ENCODE measurements at regions not wholly inside any gene's neighbourhood (a gene's known extent, or its start where the extent isn't known, plus 50 kb on each side); places are given as distances from the start of the nearest gene placed in this dataset.

- DNase-seq (ENCODE audit: low read depth): no peak
- no peak for TF ChIP-seq CTCF (IDR thresholded peaks at IDR 0.05; ENCODE audit: control insufficient read depth, insufficient read depth, low read depth, low read length, missing control alignments)
- no peak overlapping the region for H3K4me3 ChIP-seq (ENCODE audit: control insufficient read depth, low read depth, low read length)
These were observed 1044.7 kb downstream of the IGSF11 start for GRCh38 chr3:117989982-117990381.

GRCh38 chr3:117990627-117991026 lies 1044.0 kb downstream of the IGSF11 start:
- TF ChIP-seq CTCF (IDR thresholded peaks at IDR 0.05; ENCODE audit: control insufficient read depth, insufficient read depth, low read depth, low read length, missing control alignments): no peak
- no peak overlapping the region for H3K4me3 ChIP-seq (ENCODE audit: control insufficient read depth, low read depth, low read length)
- no peak for DNase-seq (ENCODE audit: low read depth)

- TF ChIP-seq CTCF (IDR thresholded peaks at IDR 0.05; ENCODE audit: control insufficient read depth, insufficient read depth, low read depth, low read length, missing control alignments): no peak
- H3K4me3 ChIP-seq (ENCODE audit: control insufficient read depth, low read depth, low read length): no peak overlapping the region
- DNase-seq (ENCODE audit: low read depth): no peak
These were observed 1038.7 kb downstream of the IGSF11 start for GRCh38 chr3:117995842-117996437.

GRCh38 chr3:117997201-117998049 lies 1037.2 kb downstream of the IGSF11 start:
- peak overlapping the region; percentile 36 for H3K4me3 ChIP-seq (ENCODE audit: control insufficient read depth, low read depth, low read length)
- TF ChIP-seq CTCF (IDR thresholded peaks at IDR 0.05; ENCODE audit: control insufficient read depth, insufficient read depth, low read depth, low read length, missing control alignments): peak; percentile 88
- peak; percentile 23 for DNase-seq (ENCODE audit: low read depth)

- no peak for DNase-seq (ENCODE audit: low read depth)
- TF ChIP-seq CTCF (IDR thresholded peaks at IDR 0.05; ENCODE audit: control insufficient read depth, insufficient read depth, low read depth, low read length, missing control alignments): no peak
- H3K4me3 ChIP-seq (ENCODE audit: control insufficient read depth, low read depth, low read length): no peak overlapping the region
These were observed 1036.6 kb downstream of the IGSF11 start for GRCh38 chr3:117998071-117998470.

- no peak for TF ChIP-seq CTCF (IDR thresholded peaks at IDR 0.05; ENCODE audit: control insufficient read depth, insufficient read depth, low read depth, low read length, missing control alignments)
- no peak for DNase-seq (ENCODE audit: low read depth)
- no peak overlapping the region for H3K4me3 ChIP-seq (ENCODE audit: control insufficient read depth, low read depth, low read length)
These were observed 1034.4 kb downstream of the IGSF11 start for GRCh38 chr3:118000219-118000618.
